ENCODE measurements at regions not wholly inside any gene's neighbourhood (a gene's known extent, or its start where the extent isn't known, plus 50 kb on each side); places are given as distances from the start of the nearest gene placed in this dataset.

DNA sequence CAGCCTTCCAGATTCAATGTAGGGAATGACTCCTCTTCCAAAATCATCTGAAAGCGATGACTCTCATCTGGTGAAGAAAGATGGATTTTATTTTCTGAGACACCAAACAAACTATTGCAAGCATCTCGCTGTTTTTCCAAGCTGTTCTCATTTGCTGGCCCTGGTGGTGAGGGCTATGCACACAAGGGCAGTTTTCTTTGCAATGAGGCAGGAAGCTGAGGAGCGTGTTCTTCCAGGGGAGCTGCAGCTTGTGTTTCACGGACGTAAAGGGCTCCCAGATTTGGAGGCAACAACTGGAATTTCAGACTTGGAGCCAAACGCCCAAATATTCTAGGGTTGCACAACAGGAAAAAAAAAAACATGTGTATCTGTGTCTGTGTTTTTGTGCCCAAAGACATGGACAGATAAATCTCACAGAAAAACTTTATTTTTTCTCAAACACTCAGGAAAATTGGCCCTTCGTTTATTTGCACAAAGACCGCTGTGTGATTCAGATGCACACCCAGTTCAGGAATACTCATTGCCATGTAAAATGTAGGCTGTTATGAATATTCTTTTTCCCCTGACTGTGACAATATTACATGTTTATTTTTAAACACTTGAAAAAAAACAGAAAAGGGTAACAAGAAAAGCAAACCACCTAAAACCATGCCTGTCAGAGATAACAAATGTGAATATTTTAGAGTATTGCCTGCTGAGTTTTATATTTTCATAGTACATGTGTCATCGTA, 151.3 kb downstream of the GAS1 start:
- DNase-seq (ENCODE audit: low read depth) = peak; percentile 90

DNA sequence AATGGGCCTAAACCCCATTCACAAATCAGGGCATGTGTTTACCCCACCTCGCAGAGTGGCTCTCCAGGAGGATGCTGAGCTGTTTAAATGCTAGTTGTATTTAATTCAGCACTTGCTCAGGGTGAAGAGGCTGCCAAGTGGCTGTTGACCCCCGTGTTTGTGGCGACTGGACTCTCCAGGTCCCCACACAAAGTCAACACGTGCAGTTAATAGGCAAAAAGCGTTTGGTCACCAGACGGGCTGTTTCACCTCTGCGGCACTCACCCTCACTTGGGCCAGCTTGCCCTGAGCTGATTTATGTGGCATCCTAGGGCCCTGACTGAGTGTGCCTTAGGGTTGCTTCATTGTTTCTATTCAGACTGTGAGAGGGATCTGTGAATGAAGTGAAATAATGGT, 152.3 kb downstream of the GAS1 start:
- DNase-seq (ENCODE audit: low read depth) = no peak

DNA sequence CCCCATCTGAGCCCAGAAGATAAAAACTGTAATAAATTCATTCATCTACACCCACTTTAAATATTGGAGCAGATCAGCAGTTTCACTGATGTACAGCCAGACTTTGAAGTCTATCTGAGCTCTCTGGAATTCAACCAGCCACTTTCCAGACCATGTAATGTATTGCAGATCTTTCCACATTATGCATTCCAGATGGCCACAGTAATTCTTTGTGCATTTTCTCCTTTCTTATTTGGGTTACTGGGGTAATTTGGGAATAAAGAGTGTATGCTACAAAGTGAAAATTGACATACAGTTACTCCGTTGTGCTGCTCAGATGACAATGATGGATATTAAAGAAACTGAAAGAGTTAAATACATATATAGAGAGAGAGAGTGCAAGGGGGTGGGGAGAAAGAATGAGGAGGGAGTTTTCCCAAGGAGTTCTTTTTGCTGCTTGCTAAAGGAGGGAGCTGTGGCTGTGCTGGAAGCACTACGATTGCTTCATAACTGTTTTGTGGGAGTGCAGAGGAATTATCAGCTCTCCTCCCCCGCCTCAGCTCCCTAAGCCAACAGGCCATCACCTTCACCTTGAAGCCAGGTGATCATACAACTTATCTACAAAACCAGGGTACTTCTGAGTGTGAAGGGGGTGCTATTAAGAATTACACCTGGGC, 152.8 kb downstream of the GAS1 start:
- peak; percentile 66 for DNase-seq (ENCODE audit: low read depth)

DNA sequence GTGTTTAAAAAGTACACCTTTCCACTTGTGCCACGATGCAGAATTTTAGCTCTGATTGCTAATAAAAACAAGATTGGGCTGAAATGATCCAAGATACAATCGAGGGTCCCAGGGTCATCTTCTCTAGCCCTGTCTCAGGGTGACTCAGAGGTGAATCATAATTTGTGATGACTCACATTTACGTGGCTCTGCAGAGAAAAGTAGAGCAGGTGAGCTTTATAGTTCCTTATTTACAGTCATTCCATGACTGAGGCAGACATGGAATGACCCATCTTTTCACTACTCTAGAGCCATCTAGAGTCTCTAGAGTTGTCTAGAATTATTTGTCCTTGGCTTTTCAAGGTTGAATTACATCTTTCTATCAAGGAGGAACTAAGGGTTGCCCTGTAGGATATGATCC, 155.2 kb downstream of the GAS1 start:
- no peak for DNase-seq (ENCODE audit: low read depth)

DNA sequence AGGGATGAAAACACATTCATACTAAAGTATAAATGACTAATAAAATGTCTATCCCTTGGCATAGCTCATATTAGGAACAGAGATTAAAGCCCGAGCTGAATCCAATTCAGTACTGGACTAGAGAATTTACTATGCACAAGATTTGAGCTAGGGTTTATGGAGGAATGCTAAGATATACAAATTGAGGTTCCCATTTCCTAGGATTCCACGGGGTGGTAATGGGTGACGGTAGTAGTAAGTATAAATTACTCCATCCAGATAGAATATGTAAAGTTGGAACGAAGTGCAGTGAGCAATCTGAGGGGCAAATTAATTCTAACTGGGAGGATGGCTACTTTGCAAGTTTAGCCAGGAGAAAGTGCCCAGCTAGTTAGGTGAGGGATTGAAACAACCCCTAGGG, 156.5 kb downstream of the GAS1 start:
- DNase-seq (ENCODE audit: low read depth) = no peak

DNA sequence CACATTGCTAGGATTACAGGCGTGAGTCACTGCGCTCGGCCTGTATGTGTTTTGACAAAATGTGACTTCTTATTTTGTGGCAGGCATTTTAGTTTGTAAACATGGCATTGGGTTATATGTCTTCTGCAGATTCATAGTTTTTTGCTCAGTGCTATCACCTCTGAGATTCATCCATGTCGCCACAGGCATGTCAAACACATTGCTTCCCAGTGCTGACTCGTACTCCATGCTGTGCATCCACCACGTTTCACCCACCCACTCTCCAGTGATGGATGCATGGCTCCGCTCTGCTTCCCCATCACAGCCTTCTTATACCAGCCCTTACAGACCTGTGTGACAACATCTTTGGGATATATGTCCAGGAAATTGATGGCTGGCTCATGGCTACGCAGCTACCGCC, 158.8 kb downstream of the GAS1 start:
- DNase-seq (ENCODE audit: low read depth) = no peak

DNA sequence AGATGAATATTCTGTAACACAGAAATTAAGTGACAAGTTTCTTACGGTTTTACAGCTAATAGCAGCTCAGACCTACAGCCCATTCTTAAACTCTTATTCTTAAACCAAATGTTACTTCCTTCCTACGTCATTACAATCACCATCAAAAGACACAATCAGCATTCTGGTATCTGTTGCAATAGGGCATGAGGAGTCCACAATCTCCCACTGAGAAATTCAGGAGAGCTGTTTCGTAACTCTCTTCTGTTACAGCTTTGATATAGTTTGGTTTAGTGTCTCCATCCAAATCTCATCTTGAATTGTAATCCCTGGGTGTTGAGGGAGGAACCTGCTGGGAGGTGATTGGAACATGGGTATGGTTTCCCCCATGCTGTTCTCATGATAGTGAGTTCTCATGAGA, 163.4 kb downstream of the GAS1 start:
- DNase-seq (ENCODE audit: low read depth) = peak; percentile 60

DNA sequence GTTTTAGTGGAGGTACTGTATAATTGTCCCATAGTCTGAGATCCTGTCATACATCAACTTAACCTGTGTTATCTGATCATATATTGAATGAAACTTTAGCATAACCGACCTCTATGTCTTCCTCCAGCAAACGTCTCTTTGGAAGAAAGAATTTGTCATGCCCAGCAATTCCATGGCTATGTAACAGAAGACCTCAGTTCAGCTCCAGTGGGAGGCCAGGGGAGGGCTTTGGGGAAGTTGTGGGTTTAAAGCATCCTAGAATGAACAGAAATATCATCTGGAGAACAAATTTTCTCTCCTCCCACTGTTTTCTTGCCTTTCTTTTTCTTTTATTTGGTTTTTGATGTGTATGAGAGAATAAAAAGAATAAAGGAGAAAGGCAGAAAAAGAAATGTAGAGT, 164.5 kb downstream of the GAS1 start:
- DNase-seq (ENCODE audit: low read depth) = no peak

DNA sequence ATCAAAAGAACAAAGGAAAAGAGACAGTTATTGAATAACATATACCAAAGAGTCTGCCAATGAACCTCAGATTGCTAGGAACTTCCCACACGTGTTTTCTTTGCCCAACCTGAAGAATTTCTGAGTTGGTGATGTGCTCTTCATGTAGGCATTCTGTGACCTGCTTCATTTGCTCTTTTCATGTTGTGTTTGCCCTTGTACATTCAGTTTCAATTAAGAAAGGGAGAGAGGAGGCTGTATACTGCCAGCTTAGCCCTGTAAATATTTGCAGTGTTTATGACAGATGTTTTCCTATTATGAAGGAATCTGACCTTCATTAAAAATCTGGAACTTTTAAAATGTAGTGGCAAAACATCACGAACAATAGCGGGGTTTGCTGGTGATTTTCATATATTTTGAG, 168.5 kb downstream of the GAS1 start:
- no peak for DNase-seq (ENCODE audit: low read depth)

DNA sequence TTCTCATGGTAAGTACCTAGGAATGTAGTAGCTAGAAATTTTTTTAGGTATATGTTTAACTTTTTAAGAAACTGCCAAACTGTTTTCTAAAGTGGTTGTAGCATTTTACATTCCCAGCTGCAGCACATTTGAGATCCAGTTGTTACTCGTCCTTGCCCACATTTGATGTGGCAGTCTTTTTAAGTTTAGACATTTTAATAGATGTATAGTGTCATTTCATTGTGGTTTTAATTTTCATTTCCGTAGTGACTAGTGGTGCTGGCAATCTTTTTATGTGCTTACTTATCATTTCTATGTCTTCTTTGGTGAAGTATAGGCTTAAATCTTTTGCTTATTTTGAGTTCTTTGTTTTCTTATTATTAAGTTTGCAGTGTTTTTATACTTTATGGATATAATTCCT, 171.6 kb downstream of the GAS1 start:
- no peak for DNase-seq (ENCODE audit: low read depth)

DNA sequence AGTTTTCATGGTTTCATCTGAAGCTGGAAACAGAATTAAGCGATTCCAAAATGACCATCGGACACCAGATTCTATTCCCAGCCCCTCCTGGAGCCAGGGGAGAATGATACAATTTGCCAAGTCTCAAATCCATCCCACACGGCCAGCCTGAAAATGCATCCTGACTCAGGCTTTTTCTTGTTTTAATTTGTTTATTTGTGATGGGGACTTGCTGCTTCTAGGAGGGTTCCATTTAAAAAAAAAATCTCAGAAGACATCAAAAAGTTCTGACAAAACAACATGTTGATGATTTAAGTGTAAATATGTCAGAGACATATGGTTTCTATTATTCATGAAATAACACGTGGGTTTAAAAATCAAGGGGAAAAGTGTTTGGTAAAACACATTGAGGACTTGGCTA, 173.2 kb downstream of the GAS1 start:
- DNase-seq (ENCODE audit: low read depth) = no peak

DNA sequence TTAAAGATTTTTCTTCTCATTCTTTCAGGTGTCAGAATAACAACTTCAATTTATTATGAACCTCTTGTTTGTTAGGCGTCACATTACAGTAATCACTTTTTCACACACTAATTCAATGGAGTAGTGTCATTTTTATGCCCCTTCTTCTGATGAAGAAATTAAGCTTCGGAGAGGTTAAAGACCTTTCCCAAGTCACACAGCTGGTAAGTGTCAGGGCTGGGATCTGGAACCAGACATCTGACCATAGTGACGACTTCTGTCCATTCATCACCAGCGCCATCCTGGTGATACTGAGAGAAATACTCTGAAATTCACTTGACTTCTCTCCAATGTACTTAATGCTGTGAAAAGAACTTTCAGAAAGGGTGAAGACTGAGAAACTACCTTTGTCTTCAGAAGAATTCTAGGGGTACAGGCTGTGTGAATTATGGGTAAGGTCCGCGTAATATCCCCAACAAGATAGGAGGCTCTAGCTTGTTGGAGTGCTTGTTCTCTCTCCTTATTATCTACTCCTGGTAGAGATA, 173.8 kb downstream of the GAS1 start:
- no peak for DNase-seq (ENCODE audit: low read depth)

DNA sequence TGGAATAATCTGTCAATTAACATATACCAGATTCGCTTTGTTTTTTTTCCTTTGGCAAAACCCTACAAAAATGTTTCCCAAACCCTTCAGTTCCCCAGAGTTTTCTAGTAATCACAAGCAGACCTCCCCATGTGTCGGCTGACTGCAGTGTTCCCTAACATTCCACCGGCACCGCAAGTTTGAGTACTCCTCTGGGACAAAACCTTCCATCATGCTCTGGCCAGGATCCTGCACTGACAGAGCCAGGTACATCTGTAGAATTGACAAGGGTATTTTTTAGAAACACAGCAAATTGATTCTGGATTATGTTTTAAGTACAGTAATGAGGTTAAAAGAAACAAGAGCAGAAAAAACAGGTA, 174.7 kb downstream of the GAS1 start:
- DNase-seq (ENCODE audit: low read depth) = no peak

DNA sequence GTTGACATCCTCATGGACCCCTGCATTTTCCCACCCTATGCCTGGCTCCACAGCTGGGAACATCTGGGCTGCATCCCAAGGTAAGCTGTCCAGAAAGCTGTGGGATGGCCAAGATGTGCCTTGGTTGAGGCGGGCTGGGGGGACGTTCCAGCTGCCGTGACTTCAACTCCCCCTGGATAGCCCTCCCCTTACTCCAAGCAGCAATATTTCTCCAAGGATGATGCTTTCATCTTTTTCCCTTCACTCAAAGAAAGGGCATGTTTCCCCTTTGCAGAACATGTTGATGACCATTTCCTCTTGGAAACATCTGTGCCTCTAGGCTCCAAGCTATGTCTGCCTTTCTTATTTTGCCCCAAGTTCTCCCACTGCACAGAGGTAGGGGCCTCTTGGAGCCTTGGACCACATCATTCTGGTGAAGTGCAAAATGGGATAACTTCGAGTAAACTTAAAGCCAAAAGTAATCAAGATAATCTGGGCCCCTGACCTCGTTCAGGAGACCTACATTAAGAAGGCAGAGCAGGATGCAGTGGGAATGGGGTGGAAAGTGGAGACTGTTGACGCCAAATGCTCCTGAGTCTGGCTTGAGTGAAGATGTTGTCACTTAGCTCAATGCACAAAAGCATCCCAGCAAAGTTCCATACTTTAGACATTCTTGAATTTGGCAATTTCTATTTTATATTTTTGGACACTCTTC, 175.2 kb downstream of the GAS1 start:
- DNase-seq (ENCODE audit: low read depth) = no peak

DNA sequence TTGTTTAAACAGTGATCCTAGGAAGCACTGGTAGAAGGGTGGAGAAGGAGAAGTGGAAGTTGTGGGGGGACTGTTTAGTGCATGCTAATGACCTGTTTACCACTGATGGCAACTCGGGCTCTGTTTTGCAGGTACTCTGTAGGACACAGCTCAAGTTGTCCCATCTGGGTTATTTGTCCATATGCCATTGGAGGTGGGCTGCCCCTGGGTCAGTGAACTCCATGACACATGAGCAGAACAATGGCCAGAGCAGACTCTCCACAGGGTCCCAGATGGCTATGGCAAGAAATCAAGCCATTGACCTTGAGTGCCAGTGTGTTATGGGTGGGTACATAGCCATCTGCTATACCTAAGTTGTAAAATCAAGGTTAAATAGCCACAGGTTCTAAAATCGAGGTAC, 175.9 kb downstream of the GAS1 start:
- DNase-seq (ENCODE audit: low read depth) = no peak

DNA sequence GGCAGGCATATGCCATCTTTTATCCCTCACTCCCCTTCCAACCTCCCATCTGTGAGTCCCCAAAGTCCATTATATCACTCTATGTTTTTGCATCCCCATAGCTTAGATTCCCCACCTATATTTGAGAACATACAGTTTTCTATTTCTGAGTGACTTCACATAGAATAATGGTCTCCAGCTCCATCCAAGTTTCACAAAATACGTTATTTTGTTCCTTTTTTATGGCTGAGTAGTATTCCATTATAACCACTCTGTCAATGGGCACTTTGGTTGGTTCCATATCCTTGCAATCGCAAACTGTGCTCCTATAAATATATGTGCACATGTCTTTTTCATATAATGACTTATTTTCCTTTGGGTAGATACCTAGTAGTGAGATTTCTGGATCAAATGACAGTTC, 178.6 kb downstream of the GAS1 start:
- DNase-seq (ENCODE audit: low read depth) = no peak

DNA sequence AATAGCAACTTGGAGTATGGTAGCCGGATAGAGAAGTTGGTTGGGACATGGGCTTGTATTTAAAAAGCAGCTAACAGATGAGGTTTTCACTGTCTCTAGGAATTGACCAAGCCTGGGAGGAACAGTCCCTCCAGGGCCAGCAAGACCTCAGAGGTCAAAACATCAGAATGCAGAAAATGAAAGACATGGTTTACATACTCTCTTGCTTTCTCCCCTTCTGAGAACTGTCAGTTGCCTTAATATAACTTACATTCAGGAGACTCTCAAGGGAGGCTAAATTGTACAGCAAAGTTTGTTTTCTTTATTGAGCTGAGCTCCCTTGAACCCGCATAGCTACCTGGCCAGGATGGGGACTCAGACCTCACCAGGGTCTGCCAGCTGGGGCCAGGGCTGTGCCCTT, 179.3 kb downstream of the GAS1 start:
- DNase-seq (ENCODE audit: low read depth) = no peak

DNA sequence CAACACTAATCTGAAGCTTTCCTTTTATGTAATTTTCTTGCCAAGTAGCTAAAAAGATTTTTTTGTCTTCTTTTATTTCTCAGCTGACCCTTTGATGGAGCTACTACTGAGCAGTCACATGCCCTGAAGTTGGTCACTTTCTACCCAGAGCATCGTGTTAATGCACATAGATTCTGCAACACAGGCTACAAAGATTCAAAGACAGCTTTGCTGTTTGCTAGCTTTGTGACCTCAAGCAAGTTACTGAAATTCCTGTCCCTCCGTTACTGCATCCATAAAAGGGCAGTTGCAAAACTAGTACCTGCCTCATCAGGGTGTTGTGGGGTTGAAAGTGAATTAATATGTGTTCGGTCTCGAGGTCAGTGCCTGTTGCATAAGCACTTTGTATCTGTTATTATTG, 179.9 kb downstream of the GAS1 start:
- DNase-seq (ENCODE audit: low read depth) = no peak

DNA sequence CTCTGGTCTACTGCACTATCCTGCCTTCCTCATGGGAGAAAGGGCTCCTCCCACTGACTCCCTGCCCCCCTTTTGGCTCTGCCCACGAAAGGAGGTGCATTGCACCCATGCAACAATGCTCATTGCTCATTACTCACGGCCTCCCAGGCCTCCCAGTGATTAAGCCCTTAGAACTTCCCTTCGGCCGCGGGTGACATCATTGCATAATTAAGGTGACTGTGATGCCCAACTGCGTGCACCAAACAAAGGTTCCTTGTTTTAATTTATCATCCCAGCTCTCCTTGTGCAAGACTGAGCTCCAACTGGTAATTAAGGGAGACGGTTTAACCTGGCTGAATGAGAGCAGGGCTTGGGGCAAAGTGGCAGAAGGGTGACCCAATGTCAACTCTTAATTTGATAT, 180.4 kb downstream of the GAS1 start:
- peak; percentile 73 for DNase-seq (ENCODE audit: low read depth)

DNA sequence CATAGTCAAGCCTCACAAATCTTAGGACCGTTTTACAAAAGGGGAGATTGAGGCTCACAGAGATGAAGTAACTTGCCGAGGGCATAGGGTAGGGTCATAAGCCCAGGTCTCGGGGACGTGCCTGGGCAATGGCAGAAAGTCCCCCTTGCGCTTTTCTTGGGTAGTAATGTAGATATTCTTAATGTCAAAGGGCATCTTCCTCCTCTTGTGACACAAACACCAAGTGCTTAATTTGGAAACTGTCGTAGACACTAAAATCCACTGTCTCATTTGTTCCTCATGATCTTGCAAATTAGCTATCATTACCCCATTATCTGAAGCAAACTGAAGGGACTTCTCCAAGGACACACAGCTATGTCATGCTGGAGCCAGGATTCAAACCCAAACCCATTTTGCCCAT, 180.8 kb downstream of the GAS1 start:
- DNase-seq (ENCODE audit: low read depth) = no peak

DNA sequence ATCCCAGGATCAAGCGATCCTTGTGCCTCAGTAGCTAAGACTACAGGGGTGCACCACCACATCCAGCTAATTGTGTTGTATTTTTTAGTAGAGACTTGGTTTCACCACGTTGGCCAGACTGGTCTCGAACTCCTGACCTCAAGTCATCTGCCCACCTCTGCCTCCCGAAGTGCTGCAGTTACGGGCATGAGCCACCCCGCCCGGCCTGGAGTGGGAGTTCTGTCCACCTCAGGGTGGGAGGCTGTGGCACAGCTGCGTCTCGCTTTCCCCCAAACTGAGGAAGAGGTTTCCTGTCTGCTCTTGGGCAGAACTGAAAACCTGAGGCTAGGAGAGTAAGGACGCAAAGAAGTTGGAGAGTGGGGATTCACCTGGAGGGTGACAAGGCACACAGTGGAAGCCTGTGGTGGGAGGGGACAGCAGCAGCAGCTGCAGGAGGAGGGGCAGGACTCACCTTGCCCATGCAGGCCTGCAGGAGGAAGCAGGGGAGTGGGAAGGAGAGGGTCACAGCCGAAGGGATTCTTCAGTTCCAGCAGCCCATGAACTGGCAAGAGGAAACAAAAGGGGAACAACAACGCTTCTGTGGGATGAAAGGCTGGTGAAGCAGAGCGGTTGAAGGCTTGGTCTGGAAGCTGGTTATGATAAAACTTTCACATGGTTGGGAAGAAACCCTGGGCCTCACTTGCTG, 181.4 kb downstream of the GAS1 start:
- DNase-seq (ENCODE audit: low read depth) = no peak

DNA sequence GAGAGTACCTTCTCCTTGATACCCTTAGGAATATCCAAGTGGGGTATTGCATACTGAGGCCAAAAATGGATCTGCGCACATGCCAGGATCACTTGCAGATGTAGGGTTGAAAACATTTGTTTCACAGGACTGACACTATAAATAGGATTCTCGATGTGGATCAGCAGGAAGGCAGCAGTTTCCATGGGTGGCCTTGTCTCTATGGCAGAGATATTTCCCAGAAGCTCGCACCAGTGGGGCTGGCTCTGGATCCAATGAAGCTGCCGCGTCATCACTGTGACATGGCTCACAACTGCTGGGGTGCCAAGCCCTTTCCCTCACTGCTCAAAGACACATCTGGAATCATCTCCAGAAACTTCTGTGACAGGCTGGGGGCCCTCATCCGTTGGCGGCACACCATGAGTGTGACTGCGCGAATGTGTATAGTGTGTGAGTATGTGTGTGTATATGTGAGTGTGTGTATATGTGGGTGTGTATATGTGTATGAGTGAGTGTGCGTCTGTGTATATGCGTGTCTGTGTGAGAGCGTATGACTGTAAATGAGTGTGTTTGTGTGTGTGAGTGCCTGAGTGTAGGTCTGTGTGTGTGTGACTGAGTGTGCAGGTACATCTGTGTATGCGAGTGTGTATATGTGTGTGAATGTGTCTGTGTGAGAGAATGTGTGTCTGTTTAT, 182.5 kb downstream of the GAS1 start:
- no peak for DNase-seq (ENCODE audit: low read depth)
